22Rv1 (cell line): ENCODE measurements at regions not wholly inside any gene's neighbourhood (a gene's known extent, or its start where the extent isn't known, plus 50 kb on each side); places are given as distances from the start of the nearest gene placed in this dataset.

Experiments used
- CTCF ChIP-seq: fragments of 450-650 bp; IDR thresholded peaks from 2 replicates; pipeline ENCODE4 v1.5.1; 2017; ENCODE audit warnings: mild to moderate bottlenecking
- ZFX ChIP-seq: fragments of 450-650 bp; IDR thresholded peaks from 2 replicates; pipeline ENCODE4 v1.6.1; 2017; ENCODE audit warnings: antibody characterized with exemption, borderline replicate concordance

- TF ChIP-seq CTCF: no peak
- TF ChIP-seq ZFX: no peak
Observed at GRCh38 chr2:190005513-190005912, 57.0 kb downstream of the MSTN start.
